ENCODE measurements at regions not wholly inside any gene's neighbourhood (a gene's known extent, or its start where the extent isn't known, plus 50 kb on each side); places are given as distances from the start of the nearest gene placed in this dataset.

DNA sequence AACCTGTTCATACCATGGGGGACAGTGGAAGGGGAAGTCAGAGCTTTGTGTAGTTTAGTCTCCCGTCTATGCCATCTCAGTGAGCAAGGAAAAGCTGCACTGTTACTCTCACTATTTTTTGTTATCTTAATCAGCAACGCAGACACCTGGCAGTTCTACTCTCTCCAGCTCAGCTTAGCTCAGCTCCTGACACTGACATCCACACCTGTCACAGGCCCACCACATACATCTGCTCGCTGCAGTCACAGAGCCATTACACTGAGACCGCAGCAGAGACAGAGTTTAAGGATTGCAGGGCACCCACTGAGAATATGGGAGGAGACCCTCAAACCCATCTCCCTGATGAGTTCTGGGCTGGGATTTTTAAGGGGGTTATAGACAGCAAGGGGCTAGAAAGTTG, 257.3 kb upstream of the AKR1E2 start:
- TF ChIP-seq, protein P1, sequence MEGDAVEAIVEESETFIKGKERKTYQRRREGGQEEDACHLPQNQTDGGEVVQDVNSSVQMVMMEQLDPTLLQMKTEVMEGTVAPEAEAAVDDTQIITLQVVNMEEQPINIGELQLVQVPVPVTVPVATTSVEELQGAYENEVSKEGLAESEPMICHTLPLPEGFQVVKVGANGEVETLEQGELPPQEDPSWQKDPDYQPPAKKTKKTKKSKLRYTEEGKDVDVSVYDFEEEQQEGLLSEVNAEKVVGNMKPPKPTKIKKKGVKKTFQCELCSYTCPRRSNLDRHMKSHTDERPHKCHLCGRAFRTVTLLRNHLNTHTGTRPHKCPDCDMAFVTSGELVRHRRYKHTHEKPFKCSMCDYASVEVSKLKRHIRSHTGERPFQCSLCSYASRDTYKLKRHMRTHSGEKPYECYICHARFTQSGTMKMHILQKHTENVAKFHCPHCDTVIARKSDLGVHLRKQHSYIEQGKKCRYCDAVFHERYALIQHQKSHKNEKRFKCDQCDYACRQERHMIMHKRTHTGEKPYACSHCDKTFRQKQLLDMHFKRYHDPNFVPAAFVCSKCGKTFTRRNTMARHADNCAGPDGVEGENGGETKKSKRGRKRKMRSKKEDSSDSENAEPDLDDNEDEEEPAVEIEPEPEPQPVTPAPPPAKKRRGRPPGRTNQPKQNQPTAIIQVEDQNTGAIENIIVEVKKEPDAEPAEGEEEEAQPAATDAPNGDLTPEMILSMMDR (IDR thresholded peaks at IDR 0.05), result no peak
- Mint-ChIP-seq H3K4me3 (ENCODE audit: unreplicated experiment) (no peak overlapping the region), H3K4me1 (ENCODE audit: low read depth) (no peaks in the 10 kb centered on the region), H3K27me3 (ENCODE audit: low read depth) (no peaks in the 10 kb centered on the region), H3K27ac (ENCODE audit: unreplicated experiment) (no peak overlapping the region), H3K9me3 (ENCODE audit: low read depth) (no peaks in the 10 kb centered on the region), H3K36me3 (ENCODE audit: low read depth) (no peaks in the 10 kb centered on the region)
- DNase-seq (ENCODE audit: low spot score), result no peak

- no peak overlapping the region for H3K4me3 Mint-ChIP-seq (ENCODE audit: unreplicated experiment)
- H3K4me1 Mint-ChIP-seq (ENCODE audit: low read depth), result no peaks in the 10 kb centered on the region
- no peaks in the 10 kb centered on the region for H3K27me3 Mint-ChIP-seq (ENCODE audit: low read depth)
- no peaks in the 10 kb centered on the region for H3K36me3 Mint-ChIP-seq (ENCODE audit: low read depth)
- DNase-seq (ENCODE audit: low spot score), result no peak
- TF ChIP-seq, protein P1 (IDR thresholded peaks at IDR 0.05), result no peak
- no peaks in the 10 kb centered on the region for H3K9me3 Mint-ChIP-seq (ENCODE audit: low read depth)
- no peak overlapping the region for H3K27ac Mint-ChIP-seq (ENCODE audit: unreplicated experiment)
These were observed 257.9 kb upstream of the AKR1E2 start for GRCh38 chr10:4568086-4568485.

DNA sequence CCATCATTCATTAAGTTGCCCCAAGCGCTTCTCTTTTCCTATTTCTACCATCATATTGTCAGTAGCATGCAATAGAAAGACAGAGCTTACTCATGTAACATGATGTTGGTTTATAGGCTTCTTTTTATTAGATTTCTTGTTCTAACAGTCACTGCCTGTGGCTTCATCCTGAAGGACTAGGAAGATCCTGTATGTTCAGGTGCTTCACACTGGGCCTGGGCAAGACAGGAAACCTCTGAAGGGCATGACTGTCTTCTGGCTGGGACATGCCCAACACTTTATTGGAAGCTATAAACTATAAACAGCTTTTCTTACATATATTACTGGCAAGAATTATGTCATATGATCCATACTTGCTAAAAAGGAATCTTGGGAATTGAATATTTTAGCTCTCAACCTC, 258.4 kb upstream of the AKR1E2 start:
- H3K4me1 Mint-ChIP-seq (ENCODE audit: low read depth), result no peaks in the 10 kb centered on the region
- TF ChIP-seq, protein P1 (IDR thresholded peaks at IDR 0.05), result no peak
- H3K27me3 Mint-ChIP-seq (ENCODE audit: low read depth), result no peaks in the 10 kb centered on the region
- DNase-seq (ENCODE audit: low spot score), result no peak
- H3K36me3 Mint-ChIP-seq (ENCODE audit: low read depth), result no peaks in the 10 kb centered on the region
- H3K27ac Mint-ChIP-seq (ENCODE audit: unreplicated experiment), result no peak overlapping the region
- no peaks in the 10 kb centered on the region for H3K9me3 Mint-ChIP-seq (ENCODE audit: low read depth)
- H3K4me3 Mint-ChIP-seq (ENCODE audit: unreplicated experiment), result no peak overlapping the region

DNA sequence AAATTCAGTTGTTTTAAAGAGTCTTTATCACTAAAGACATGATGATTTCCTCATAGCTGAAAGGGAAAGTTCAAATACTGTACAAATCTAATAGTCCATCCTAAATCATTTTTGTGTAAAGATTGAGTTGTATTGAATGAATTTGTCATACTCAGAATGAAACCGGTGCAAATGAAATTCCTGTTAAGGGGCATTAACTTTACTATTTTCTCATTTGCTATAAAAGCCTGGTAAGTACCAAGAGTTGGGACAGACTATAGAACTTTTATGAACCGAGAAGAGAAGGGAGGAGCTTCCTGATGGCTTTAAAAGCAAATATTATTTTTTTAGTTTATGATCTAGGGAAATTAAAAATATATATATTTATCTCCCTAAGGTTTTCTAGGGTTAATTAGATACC, 260.0 kb upstream of the AKR1E2 start:
- TF ChIP-seq, protein P1 (IDR thresholded peaks at IDR 0.05), result no peak
- Mint-ChIP-seq H3K36me3 (ENCODE audit: low read depth) (peaks cover 3% of the 10 kb centered on the region), H3K9me3 (ENCODE audit: low read depth) (peaks cover under 1% of the 10 kb centered on the region), H3K4me1 (ENCODE audit: low read depth) (no peaks in the 10 kb centered on the region), H3K27me3 (ENCODE audit: low read depth) (no peaks in the 10 kb centered on the region), H3K4me3 (ENCODE audit: unreplicated experiment) (no peak overlapping the region), H3K27ac (ENCODE audit: unreplicated experiment) (no peak overlapping the region)
- no peak for DNase-seq (ENCODE audit: low spot score)

- no peak for DNase-seq (ENCODE audit: low spot score)
- Mint-ChIP-seq H3K27ac (ENCODE audit: unreplicated experiment) (no peak overlapping the region), H3K4me3 (ENCODE audit: unreplicated experiment) (no peak overlapping the region), H3K36me3 (ENCODE audit: low read depth) (peaks cover 5% of the 10 kb centered on the region), H3K4me1 (ENCODE audit: low read depth) (no peaks in the 10 kb centered on the region), H3K27me3 (ENCODE audit: low read depth) (no peaks in the 10 kb centered on the region), H3K9me3 (ENCODE audit: low read depth) (peaks cover 14% of the 10 kb centered on the region)
- TF ChIP-seq, protein P1 (IDR thresholded peaks at IDR 0.05), result no peak
These were observed 264.7 kb upstream of the AKR1E2 start for GRCh38 chr10:4561296-4561695.

Data from chondrocyte (in vitro differentiated cells).